ENCODE measurements at regions not wholly inside any gene's neighbourhood (a gene's known extent, or its start where the extent isn't known, plus 50 kb on each side); places are given as distances from the start of the nearest gene placed in this dataset.

DNA sequence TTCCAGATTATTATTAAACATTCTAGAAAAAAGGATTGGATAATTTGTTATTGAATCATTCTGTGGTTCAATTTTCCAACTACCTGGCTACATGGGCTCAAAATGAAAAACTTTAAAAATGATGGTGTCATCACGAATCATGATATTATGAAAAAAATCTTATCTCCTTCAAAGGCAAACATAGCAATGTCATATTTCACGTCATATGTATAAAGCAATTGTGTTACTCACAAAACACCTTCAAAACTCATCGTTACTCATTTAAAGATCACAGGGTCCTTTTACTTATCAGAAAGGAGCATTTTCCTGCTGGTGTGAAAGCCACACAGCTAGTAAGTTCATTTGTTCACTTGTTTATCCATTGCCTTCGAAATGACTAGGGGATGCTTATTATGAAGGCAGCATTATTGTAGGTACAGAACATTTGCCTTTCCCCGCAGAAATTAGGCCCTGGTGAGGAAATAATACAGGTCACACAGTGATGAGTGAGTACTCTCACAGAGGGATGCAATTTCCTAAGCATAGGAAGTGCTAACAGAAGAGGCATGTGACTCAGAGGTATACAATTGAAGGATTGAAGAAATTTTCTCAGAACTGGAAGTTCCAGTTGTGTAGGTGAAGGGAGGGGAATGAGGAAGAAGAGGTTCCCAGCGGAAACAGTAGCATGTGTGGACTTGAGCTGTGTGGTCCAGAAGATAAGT lies 478.7 kb downstream of the INHBA start:
- Histone ChIP-seq H3K9me3 (ENCODE audit: low read length) (no peaks in the 10 kb centered on the region), H3K36me3 (ENCODE audit: insufficient read depth, low read length) (no peaks in the 10 kb centered on the region), H3K27me3 (ENCODE audit: low read length) (no peaks in the 10 kb centered on the region), H2AFZ (ENCODE audit: low read length) (no peak overlapping the region), H3K9ac (ENCODE audit: low read length) (no peak overlapping the region), H4K20me1 (ENCODE audit: insufficient read depth, low read depth, low read length) (no peaks in the 10 kb centered on the region), H3K9me2 (replicated peaks; ENCODE audit: insufficient read depth, low read length) (no peaks in the 10 kb centered on the region), H3K27ac (ENCODE audit: low read length) (no peak overlapping the region), H3K79me2 (ENCODE audit: low read length) (no peaks in the 10 kb centered on the region), H3K4me1 (ENCODE audit: low read length) (no peaks in the 10 kb centered on the region), H3K4me3 (ENCODE audit: low read length) (no peak overlapping the region), H3K4me2 (ENCODE audit: low read depth, low read length, poor library complexity, severe bottlenecking) (no peak overlapping the region)
- DNase-seq, result no peak

DNA sequence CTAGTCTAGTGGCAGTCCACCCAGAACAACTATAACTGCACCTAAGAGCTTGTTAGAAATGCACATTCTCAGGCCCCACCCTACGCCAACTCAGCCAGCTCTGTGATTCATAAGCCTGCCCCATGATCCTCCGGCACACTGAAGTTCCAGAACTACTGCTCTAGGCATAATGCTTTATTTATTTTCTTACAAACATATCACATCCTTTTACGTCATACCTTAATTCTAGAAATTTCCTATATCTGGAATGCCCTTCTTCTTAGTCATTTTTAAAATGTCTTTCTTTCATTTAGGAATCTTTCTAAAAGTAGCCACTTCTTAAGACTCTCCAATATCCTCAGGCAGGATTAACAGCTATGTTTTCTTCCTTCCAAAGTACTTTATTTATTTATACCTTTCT lies 480.1 kb downstream of the INHBA start:
- Histone ChIP-seq H3K4me1 (ENCODE audit: low read length) (no peaks in the 10 kb centered on the region), H3K27me3 (ENCODE audit: low read length) (no peaks in the 10 kb centered on the region), H3K9me3 (ENCODE audit: low read length) (no peaks in the 10 kb centered on the region), H2AFZ (ENCODE audit: low read length) (no peak overlapping the region), H3K4me2 (ENCODE audit: low read depth, low read length, poor library complexity, severe bottlenecking) (no peak overlapping the region), H3K9me2 (replicated peaks; ENCODE audit: insufficient read depth, low read length) (no peaks in the 10 kb centered on the region; the same call in 1 of the 2 replicates), H3K36me3 (ENCODE audit: insufficient read depth, low read length) (no peaks in the 10 kb centered on the region), H3K9ac (ENCODE audit: low read length) (no peak overlapping the region), H4K20me1 (ENCODE audit: insufficient read depth, low read depth, low read length) (no peaks in the 10 kb centered on the region), H3K27ac (ENCODE audit: low read length) (no peak overlapping the region), H3K4me3 (ENCODE audit: low read length) (no peak overlapping the region), H3K79me2 (ENCODE audit: low read length) (no peaks in the 10 kb centered on the region)
- no peak for DNase-seq

DNA sequence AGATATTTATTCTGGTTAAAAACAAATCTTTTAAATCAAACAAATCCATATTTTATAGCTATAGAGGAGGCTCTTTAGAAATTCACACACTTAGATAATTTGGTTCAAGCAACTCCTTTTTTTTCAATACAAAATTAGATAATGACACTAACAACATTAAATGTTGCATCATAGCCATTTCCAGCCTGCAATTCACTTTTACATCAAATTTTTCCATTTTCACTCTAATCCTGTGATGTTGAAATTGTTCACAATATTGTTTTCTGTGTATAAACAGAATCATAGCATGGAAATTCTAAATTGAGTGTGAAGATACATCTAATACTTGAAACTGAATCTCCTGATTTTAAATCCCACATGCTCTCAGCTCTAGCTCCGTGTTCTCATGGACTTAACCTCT lies 482.6 kb downstream of the INHBA start:
- Histone ChIP-seq H3K79me2 (ENCODE audit: low read length) (no peaks in the 10 kb centered on the region), H3K9me3 (ENCODE audit: low read length) (no peaks in the 10 kb centered on the region), H3K9ac (ENCODE audit: low read length) (no peak overlapping the region), H3K36me3 (ENCODE audit: insufficient read depth, low read length) (no peaks in the 10 kb centered on the region), H3K4me1 (ENCODE audit: low read length) (no peaks in the 10 kb centered on the region), H3K27me3 (ENCODE audit: low read length) (no peaks in the 10 kb centered on the region), H3K4me3 (ENCODE audit: low read length) (no peak overlapping the region), H4K20me1 (ENCODE audit: insufficient read depth, low read depth, low read length) (no peaks in the 10 kb centered on the region), H3K27ac (ENCODE audit: low read length) (no peak overlapping the region), H2AFZ (ENCODE audit: low read length) (no peak overlapping the region), H3K9me2 (replicated peaks; ENCODE audit: insufficient read depth, low read length) (no peaks in the 10 kb centered on the region; the same call in 1 of the 2 replicates), H3K4me2 (ENCODE audit: low read depth, low read length, poor library complexity, severe bottlenecking) (no peak overlapping the region)
- no peak for DNase-seq

DNA sequence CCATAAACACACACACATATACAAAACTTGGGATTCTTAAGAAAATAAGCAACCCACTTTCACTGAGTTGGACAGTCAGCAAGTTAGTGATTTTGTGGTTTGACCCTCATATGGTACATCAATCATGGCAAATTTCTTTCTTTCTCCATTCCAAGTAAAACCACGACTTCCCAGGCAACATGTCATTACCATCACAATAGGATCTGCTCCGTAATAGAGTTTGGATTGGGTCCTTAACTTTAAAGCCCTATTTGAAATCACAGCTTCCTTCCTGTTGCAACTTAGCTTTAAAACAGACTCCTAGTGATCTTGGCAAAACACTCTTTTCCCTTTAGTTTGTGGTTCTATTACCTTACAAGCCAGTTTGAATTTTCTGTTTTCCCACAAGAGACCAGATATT lies 483.6 kb downstream of the INHBA start:
- Histone ChIP-seq H3K9me3 (ENCODE audit: low read length) (no peaks in the 10 kb centered on the region), H2AFZ (ENCODE audit: low read length) (no peak overlapping the region), H3K9ac (ENCODE audit: low read length) (no peak overlapping the region), H3K4me1 (ENCODE audit: low read length) (no peaks in the 10 kb centered on the region), H3K79me2 (ENCODE audit: low read length) (no peaks in the 10 kb centered on the region), H3K36me3 (ENCODE audit: insufficient read depth, low read length) (no peaks in the 10 kb centered on the region), H3K4me2 (ENCODE audit: low read depth, low read length, poor library complexity, severe bottlenecking) (no peak overlapping the region), H3K27me3 (ENCODE audit: low read length) (no peaks in the 10 kb centered on the region), H3K9me2 (replicated peaks; ENCODE audit: insufficient read depth, low read length) (no peaks in the 10 kb centered on the region; the same call in 1 of the 2 replicates), H3K27ac (ENCODE audit: low read length) (no peak overlapping the region), H4K20me1 (ENCODE audit: insufficient read depth, low read depth, low read length) (no peaks in the 10 kb centered on the region), H3K4me3 (ENCODE audit: low read length) (no peak overlapping the region)
- DNase-seq, result no peak

DNA sequence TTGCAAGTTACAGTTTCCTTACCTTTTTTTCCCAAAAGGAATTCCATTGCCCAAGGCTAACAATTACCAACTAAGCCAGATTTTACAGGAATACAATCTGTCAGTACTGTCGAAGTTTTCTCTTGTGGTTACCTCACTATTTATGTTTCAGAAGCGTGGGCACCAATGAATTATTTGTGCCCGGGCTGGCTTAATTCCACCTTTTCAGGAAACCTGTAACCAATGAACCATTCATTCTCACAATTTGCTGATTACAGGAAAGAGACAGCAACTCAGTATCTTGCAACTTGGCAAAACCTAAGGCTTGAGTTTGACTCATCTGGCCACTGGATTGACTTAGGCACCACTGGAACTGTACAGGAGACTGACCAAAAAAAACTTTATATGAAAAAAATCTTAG lies 485.6 kb downstream of the INHBA start:
- H3K27ac ChIP-seq (ENCODE audit: low read length), result no peak overlapping the region
- H3K27me3 ChIP-seq (ENCODE audit: low read length), result no peaks in the 10 kb centered on the region
- no peaks in the 10 kb centered on the region for H3K36me3 ChIP-seq (ENCODE audit: insufficient read depth, low read length)
- H3K79me2 ChIP-seq (ENCODE audit: low read length), result no peaks in the 10 kb centered on the region
- no peaks in the 10 kb centered on the region; the same call in 1 of the 2 replicates for H3K9me2 ChIP-seq (replicated peaks; ENCODE audit: insufficient read depth, low read length)
- H3K4me1 ChIP-seq (ENCODE audit: low read length), result no peaks in the 10 kb centered on the region
- no peak overlapping the region for H3K9ac ChIP-seq (ENCODE audit: low read length)
- H3K9me3 ChIP-seq (ENCODE audit: low read length), result no peaks in the 10 kb centered on the region
- no peak overlapping the region for H3K4me3 ChIP-seq (ENCODE audit: low read length)
- H4K20me1 ChIP-seq (ENCODE audit: insufficient read depth, low read depth, low read length), result no peaks in the 10 kb centered on the region
- no peak overlapping the region for H3K4me2 ChIP-seq (ENCODE audit: low read depth, low read length, poor library complexity, severe bottlenecking)
- no peak overlapping the region for H2AFZ ChIP-seq (ENCODE audit: low read length)
- DNase-seq, result no peak

DNA sequence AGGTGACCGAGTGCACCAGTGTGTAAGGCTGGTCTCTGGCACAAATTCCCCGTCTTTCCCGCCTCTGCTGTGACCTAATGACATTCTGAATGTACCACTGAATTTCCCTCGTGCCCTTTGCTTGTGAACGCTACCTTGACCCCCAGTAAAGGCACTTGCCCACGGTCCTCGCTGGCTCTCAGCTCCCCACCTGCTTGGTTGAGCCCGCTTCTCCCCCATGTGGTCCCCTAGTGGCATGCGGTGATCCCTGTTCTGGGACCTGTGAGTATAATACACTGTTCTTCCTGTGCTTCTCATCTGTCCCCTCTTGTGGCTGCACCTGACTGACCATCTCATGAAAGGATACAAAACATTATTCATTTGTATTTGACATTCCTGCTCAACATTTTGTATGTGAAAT lies 495.7 kb downstream of the INHBA start:
- no peaks in the 10 kb centered on the region for H4K20me1 ChIP-seq (ENCODE audit: insufficient read depth, low read depth, low read length)
- no peak overlapping the region for H2AFZ ChIP-seq (ENCODE audit: low read length)
- no peaks in the 10 kb centered on the region for H3K36me3 ChIP-seq (ENCODE audit: insufficient read depth, low read length)
- H3K79me2 ChIP-seq (ENCODE audit: low read length), result no peaks in the 10 kb centered on the region
- no peak overlapping the region for H3K4me3 ChIP-seq (ENCODE audit: low read length)
- no peaks in the 10 kb centered on the region for H3K9me2 ChIP-seq (replicated peaks; ENCODE audit: insufficient read depth, low read length)
- H3K4me1 ChIP-seq (ENCODE audit: low read length), result no peaks in the 10 kb centered on the region
- H3K4me2 ChIP-seq (ENCODE audit: low read depth, low read length, poor library complexity, severe bottlenecking), result no peak overlapping the region
- H3K27me3 ChIP-seq (ENCODE audit: low read length), result no peaks in the 10 kb centered on the region
- H3K9me3 ChIP-seq (ENCODE audit: low read length), result no peaks in the 10 kb centered on the region; the same call in 1 of the 2 replicates
- H3K27ac ChIP-seq (ENCODE audit: low read length), result no peak overlapping the region
- H3K9ac ChIP-seq (ENCODE audit: low read length), result no peak overlapping the region
- DNase-seq, result no peak

DNA sequence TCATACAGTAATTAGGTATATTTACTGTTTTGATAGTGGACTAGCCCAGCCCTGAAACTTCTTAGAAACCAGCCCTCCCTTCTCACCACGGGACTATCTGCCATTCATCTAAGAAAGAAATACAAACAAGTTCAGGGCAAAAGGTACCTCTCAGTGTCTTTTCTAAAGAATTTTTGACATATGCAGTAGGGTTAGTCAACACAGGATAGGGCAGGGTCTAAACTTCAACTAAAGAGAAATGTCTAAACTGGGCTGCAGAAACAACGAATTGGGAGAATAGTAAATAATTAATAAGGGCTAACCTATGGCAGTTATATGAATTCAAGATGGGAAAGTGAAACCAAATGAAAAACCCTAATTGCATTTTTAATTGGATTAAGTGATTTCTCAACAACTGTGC lies 496.6 kb downstream of the INHBA start:
- H3K27ac ChIP-seq (ENCODE audit: low read length), result no peak overlapping the region

DNA sequence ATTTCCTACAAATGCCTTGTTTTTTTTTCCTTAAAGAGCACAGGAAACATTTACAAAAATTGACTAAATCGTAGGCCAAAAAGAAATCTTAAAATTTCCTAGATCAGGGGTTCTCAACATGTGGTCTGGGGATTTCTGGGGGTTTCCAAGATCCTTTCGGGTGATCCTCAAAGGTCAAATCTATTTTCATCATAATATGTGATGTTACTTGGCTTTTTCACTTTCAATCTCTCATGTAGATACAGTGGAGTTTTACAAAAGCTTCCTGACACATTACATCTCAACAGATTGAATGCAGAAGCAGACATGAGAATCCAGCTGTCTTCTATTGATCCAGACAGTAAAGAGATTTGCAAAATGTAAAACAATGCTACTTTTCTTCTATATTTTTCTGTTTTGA lies 497.3 kb downstream of the INHBA start:
- no peak for DNase-seq
- no peaks in the 10 kb centered on the region for H3K27me3 ChIP-seq (ENCODE audit: low read length)
- no peaks in the 10 kb centered on the region for H3K79me2 ChIP-seq (ENCODE audit: low read length)
- H3K36me3 ChIP-seq (ENCODE audit: insufficient read depth, low read length), result no peaks in the 10 kb centered on the region
- H4K20me1 ChIP-seq (ENCODE audit: insufficient read depth, low read depth, low read length), result no peaks in the 10 kb centered on the region
- no peak overlapping the region for H2AFZ ChIP-seq (ENCODE audit: low read length)
- no peaks in the 10 kb centered on the region for H3K4me1 ChIP-seq (ENCODE audit: low read length)
- no peak overlapping the region for H3K4me3 ChIP-seq (ENCODE audit: low read length)
- no peak overlapping the region for H3K4me2 ChIP-seq (ENCODE audit: low read depth, low read length, poor library complexity, severe bottlenecking)
- no peaks in the 10 kb centered on the region; the same call in 1 of the 2 replicates for H3K9me3 ChIP-seq (ENCODE audit: low read length)
- H3K27ac ChIP-seq (ENCODE audit: low read length), result no peak overlapping the region
- H3K9me2 ChIP-seq (replicated peaks; ENCODE audit: insufficient read depth, low read length), result no peaks in the 10 kb centered on the region
- H3K9ac ChIP-seq (ENCODE audit: low read length), result no peak overlapping the region

More for the DNA sequence above, 496.6 kb downstream of the INHBA start:
- no peak overlapping the region for H3K9ac ChIP-seq (ENCODE audit: low read length)
- no peak overlapping the region for H3K4me3 ChIP-seq (ENCODE audit: low read length)
- H3K4me2 ChIP-seq (ENCODE audit: low read depth, low read length, poor library complexity, severe bottlenecking), result no peak overlapping the region
- H3K4me1 ChIP-seq (ENCODE audit: low read length), result no peaks in the 10 kb centered on the region
- H3K9me3 ChIP-seq (ENCODE audit: low read length), result no peaks in the 10 kb centered on the region; the same call in 1 of the 2 replicates
- no peak overlapping the region for H2AFZ ChIP-seq (ENCODE audit: low read length)
- no peaks in the 10 kb centered on the region for H3K27me3 ChIP-seq (ENCODE audit: low read length)
- no peaks in the 10 kb centered on the region for H4K20me1 ChIP-seq (ENCODE audit: insufficient read depth, low read depth, low read length)
- no peak for DNase-seq
- H3K36me3 ChIP-seq (ENCODE audit: insufficient read depth, low read length), result no peaks in the 10 kb centered on the region
- no peaks in the 10 kb centered on the region for H3K79me2 ChIP-seq (ENCODE audit: low read length)
- no peaks in the 10 kb centered on the region for H3K9me2 ChIP-seq (replicated peaks; ENCODE audit: insufficient read depth, low read length)
